HG03432 (cell line): ENCODE measurements at regions not wholly inside any gene's neighbourhood (a gene's known extent, or its start where the extent isn't known, plus 50 kb on each side); places are given as distances from the start of the nearest gene placed in this dataset.

ENCODE experiments used
- ATAC-seq: cut with Tn5 transposase; IDR thresholded peaks from one replicate; pipeline ENCODE4 v1.9.1; 2021; ENCODE audit warnings: mild to moderate bottlenecking, moderate library complexity; ENCODE audit not compliant: unreplicated experiment

DNA sequence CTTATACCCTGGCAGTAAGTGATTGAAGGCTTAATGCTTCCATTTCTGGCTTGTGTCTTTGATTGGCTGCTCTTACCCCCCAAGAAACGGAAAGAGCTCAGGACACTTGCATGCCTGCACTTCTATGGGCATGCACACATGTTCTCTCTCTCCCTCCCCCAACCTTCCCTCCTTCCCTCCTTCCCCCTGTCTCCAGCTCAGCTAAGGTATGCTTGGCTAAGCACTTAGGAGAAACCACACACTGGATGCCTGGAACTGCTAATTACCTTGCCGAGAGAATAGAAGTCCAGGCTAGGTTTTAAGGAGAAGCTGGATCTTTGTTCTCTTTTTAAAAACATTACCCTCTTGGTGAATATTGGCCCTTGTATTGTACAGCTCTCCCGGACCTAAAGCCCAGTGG is 1072.8 kb upstream of the TMEM132C start:
- ATAC-seq: no peak

- ATAC-seq: no peak
These were observed 1061.0 kb upstream of the TMEM132C start for GRCh38 chr12:127205781-127206555.

GRCh38 chr12:127209318-127209717 is 1057.7 kb upstream of the TMEM132C start:
- ATAC-seq: no peak

- no peak for ATAC-seq
These were observed 1052.8 kb upstream of the TMEM132C start for GRCh38 chr12:127214186-127214585.

DNA sequence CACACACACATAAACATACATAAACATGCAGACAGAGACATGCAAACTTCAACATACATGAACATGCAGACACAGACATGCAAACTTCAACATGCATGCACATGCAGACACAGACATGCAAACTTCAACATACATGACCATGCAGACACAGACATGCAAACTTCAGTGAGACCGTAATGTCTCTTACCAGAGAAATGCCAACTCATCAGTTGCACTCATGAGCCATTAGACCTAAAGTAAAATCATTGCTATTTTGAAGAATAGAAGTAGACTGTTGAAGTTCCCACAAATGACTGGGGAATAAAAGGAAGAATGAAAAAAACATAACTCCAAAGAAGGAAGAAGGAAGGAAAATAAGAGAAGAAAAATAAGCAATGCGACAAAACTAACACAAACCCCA is 1044.0 kb upstream of the TMEM132C start:
- ATAC-seq: no peak

GRCh38 chr12:127223731-127224130 is 1043.2 kb upstream of the TMEM132C start:
- ATAC-seq: no peak

- no peak for ATAC-seq
These were observed 1036.1 kb upstream of the TMEM132C start for GRCh38 chr12:127230843-127231260.

DNA sequence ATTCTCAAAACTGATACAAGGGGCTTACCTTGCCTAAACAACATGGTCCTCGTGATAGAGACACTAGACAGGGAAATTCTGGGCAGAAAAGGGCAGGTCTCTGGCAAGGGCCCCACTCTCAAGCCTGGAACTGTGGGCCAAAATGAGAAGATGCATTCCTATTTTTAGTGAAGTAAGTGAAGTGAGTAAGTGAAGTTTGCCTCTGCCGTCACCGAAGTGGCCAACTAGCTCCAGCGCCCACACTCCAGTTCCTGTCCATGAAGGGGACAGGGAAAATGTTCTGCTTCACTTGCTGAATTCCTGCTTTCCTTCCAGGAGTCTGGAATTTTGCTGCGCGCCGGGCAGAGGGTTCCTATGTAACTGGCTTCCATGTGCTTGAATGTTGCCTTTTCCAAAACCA is 1035.6 kb upstream of the TMEM132C start:
- ATAC-seq: no peak

DNA sequence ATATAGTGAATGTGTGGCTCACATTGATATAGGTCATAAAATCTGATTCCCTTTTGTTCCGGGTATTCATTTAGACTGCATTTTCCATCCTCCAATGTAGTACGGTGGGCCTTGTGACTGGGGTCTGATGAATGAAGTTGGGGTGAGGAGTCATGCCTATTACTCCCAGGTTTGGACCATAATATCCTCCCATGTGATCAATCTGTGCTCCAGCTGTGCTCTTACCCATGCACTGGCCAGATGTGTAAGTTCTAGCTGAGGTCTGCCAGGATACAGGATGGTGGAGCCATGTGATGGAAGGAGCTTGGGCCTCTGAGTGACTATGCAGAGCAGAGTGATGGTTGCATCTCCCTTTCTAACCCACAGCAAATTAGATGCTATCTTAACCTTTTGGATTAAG is 1034.0 kb upstream of the TMEM132C start:
- ATAC-seq: no peak

- ATAC-seq: no peak
These were observed 1031.2 kb upstream of the TMEM132C start for GRCh38 chr12:127235761-127236160.

DNA sequence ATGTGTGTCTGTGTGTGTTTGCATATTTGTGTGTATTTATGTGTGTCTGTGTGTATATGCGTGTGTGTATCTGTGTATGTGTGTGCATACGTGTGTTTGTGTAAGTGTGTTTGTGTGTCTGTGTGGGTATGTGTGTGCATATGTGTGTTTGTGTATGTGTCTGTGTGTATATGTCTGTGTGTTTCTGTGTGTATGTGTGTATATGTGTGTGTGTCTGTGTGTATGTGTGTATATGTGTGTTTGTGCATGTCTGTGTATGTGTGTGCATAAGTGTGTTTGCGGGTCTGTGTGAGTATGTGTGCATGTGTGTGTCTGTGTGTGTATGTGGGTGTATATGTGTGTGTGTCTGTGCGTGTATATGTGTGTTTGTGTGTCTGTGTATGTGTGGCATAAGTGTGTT is 1030.5 kb upstream of the TMEM132C start:
- no peak for ATAC-seq

DNA sequence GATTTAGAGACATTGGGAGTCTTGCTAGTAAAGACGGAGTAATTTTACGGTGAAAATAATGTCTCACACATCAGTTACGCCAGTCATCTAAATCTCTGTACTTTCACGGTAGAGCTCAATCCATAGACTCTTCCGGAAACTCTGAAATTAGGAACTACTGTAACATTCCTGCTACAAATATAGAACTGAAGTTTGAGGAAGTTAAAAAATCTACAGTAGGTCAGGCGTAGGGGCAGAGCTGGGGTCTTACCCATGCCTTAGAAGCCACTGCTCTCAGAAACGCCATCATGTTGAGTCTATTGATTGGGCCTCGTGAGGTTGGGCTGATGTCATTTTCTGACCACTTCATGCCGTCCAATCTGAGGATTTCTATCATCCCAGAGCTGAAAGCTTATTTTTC is 1029.8 kb upstream of the TMEM132C start:
- no peak for ATAC-seq

- ATAC-seq: no peak
These were observed 1028.9 kb upstream of the TMEM132C start for GRCh38 chr12:127238107-127238506.

GRCh38 chr12:127239781-127240180 is 1027.2 kb upstream of the TMEM132C start:
- no peak for ATAC-seq

DNA sequence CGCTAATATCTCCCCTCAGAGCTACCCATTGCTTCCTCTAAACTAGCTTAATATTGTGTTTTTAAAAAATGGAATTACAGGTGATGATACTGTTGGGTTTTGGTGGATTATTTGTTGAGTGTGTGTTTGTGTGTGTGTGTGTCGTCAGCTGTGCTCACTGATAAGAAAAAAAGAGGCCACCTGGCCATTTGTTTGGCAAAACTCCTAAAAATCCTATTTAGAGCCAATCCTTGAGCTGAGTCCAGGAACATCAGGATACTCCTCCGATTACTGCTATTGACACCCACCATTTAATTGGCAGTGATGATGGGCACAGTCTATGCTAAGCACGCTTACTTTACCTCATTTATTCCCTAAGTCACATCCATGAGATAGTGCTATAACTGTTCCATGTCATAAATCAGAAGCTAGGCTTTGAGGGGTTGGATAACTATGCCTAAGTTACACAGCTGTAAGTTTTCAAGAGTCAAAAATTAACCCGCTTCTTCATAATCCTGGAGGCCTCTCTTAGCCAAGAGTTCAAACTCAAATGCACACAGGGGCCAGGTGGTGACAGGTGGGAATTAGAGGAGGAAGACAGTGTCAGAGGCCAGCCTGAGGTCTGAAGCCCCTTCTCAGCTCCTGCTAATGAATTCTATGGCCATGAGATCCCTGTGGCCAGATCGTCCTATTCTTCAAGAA is 1026.6 kb upstream of the TMEM132C start:
- ATAC-seq: no peak

GRCh38 chr12:127241072-127241817 is 1025.7 kb upstream of the TMEM132C start:
- ATAC-seq: no peak

DNA sequence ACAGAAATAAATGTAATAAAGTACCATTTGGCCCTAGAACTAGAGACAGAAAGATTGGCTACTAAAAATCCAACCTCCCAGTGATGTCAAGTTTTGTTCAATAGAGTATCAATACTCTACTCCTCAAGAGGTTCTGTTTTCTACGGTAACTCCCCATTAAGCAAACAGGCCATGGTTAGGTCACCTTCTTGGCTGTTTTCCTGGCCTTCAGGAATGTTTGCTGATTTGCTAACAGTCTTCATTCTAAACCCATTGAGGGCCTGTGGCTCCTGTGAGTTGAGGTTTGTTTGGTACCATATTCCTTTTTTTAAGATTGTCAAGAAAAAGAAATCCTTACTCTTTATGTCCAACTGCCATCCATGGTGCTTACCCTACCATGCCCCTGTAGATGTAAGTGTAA is 1022.0 kb upstream of the TMEM132C start:
- ATAC-seq: no peak

- ATAC-seq: no peak
These were observed 1021.5 kb upstream of the TMEM132C start for GRCh38 chr12:127245437-127245836.

GRCh38 chr12:127247937-127248336 is 1019.0 kb upstream of the TMEM132C start:
- ATAC-seq: no peak

- no peak for ATAC-seq
These were observed 1017.5 kb upstream of the TMEM132C start for GRCh38 chr12:127249428-127249827.

DNA sequence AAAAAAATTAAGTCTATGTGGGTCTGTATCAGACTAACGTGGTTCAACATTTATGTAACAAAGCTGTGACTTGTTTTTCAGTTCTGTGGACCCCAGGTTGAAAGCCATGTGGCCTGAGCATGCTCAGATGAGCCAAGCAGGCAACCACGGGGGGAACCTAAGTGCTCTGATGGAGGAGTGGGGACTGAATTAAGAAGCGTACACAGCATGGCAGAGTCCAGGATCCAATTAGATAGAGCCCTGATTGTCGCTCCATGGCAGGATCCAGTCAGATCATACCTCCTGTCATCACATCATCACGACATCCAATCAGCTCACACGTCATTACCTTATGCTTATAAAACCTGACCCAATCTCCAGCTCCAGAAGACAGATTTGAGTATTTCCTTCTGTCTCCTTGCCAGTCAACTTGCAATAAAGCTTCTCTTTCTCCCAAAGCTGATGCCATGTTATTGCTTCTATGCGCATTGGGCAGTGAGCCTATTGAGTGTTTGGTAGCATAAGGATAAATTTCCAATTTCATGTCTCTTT is 1013.1 kb upstream of the TMEM132C start:
- ATAC-seq: no peak
